Endometrium (tissue), 2 donors: ENCODE measurements at regions not wholly inside any gene's neighbourhood (a gene's known extent, or its start where the extent isn't known, plus 50 kb on each side); places are given as distances from the start of the nearest gene placed in this dataset.
"Not testable (repeated sequence)": the region's sequence is repeated elsewhere in the genome, so short reads cannot be mapped to it uniquely, and the experiment has no call there.

Experiments used
- FAIRE-seq: peaks from 2 replicates; lab custom pipeline; 2012; peaks lifted over from hg19 to GRCh38; lab: Jason Lieb, UNC
- donor health status: control.
- donor health status: control.

DNA sequence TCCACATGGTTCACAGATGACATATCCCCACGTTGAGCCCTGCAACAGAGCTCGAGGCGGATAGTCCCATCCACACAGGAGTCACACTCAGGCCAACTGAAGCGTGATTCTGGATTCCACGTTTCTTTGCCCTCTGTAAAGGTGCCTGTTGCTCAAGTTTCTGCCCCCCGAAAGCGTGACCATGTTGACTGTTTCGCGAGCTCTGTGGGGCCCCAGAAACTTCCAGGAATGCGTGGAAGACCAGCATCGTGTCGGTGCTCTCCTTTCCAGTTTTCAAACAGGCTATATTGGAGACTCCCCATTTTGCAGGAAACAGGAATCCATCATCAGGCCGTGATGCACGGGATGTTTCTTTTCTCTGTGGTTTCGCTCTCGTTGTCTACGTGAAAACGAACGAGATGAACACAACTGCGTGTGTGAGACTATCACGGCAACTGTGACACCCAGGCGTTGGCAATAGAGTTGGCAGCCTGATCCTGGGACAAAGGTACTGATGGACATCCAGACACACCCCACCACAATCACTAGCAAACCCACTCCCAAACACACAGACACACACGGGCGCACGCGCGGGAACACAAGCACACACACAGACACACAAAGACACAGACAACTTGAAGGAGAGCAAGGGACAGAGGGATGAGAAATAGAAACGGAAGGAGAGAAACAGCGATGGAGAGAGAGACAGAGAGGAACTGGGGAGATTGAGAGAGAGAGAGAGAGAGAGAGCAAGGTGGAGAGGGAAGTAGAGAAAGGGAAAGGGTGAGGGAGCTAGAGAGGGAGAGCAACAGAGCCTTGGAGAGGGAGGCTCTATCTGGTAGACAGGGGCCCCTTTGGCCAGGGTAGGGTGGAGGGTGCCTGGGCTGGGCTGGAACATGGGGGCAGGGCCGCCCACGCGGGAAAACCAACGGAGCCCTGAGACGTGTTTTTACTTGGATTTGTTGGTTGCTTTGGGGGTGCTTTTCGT, 1609.3 kb downstream of the SPATA31A7 start:
- not testable (repeated sequence) for FAIRE-seq

DNA sequence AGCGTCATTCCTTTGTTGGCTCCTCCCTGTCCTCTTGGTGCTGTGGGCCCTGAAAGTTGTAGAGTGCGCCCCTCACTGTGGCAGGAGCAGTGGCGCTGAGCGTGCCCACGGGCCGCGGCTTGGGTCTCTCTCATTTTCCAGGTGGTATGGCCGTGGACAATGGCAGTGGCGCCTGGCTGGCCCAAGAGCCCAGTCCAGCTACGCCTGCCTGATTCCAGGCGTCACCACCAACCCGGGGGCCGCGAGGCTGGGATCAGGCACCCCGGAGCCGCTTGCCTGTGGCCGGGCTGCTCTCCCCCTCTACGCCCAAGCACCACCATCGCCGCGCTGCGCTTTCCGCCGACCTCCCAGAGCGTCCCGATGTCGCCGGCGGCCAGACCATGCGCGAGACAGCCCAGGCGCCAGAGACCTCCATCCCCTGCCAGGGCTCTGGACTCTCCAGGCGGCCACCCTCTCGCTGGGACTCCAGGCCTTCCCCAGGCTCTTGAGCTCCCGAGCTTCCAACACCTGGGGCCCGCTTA, 1610.1 kb downstream of the SPATA31A7 start:
- FAIRE-seq: not testable (repeated sequence)

DNA sequence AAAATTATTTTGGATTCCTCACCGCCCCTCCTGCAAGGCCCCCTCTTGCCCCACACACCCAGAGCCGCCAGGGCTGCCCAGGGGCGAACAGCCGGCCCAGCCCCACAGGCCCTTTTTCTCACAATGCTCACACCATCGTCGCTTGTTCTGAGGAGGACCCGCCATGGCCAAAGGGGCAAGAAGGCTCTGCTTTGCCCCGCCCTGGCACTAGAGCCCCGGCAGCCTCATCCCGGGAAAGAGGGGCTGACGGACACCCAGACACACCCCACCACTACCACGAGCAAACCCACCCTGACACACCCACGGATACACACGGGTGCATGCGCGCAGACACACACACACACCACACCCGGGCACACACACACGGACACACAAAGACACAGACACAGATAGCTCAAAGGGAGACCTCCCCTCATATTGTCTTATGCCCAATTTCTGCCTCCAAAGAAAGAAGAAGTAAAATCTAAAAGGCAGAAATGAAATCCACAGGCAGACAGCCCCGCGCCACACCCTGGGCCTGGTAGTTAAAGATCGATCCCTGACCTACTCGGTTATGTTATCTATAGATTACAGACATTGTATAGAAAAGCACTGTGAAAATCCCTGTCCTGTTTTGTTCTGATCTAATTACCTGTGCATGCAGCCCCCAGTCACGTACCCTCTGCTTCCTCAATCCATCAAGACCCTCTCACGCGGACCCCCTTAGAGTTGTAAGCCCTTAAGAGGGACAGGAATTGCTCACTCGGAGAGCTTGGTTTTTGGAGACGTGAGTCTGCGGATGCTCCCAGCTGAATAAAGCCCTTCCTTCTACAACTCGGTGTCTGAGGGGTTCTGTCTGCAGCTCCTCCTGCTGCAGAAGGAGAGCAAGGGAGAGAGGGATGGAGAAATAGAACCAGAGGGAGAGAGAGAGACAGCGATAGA, 1610.9 kb downstream of the SPATA31A7 start:
- FAIRE-seq: not testable (repeated sequence)

DNA sequence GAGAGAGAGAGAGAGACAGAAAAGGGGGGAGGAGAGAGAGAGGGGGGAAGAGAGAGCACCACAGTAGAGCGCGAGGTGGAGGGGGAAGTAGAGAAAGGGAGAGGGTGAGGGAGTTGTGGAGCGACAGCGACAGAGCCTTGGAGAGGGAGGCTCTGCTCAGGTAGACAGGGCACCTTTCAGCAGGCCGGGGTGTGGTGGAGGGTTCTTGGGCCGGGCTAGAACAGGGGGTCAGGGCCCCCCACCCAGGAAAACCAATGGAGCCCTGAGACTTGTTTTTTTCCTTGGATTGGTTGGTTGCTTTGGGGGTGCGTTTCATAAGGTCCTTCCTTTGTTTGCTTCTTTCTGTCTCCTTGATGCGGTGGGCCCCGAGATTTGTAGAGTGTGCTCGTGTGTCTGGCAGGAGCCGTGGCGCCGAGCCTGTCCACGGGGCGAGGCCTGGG, 1611.6 kb downstream of the SPATA31A7 start:
- not testable (repeated sequence) for FAIRE-seq

GRCh38 chr9:62801961-62802718, 1612.3 kb downstream of the SPATA31A7 start:
- not testable (repeated sequence) for FAIRE-seq

DNA sequence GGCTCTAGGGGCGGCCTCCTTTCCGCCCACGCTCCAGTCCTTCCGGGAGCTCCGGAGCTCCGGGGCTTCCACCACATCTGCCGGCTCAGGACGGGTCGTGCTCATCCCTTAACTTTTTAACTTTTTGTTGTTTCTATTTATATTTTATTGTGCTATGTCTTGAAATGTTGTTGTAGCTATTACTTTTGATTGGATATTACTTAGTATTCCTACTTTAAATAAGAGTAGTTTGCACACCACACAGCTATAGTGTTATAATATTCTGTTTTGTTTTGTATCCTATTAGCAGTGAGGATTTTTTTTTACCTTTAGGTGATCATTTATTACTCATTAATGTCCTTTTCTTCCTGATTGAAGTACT, 1612.9 kb downstream of the SPATA31A7 start:
- not testable (repeated sequence) for FAIRE-seq

GRCh38 chr9:62803099-62803498, 1613.3 kb downstream of the SPATA31A7 start:
- FAIRE-seq: not testable (repeated sequence)

GRCh38 chr9:62804314-62804713, 1614.5 kb downstream of the SPATA31A7 start:
- not testable (repeated sequence) for FAIRE-seq

GRCh38 chr9:62807424-62807823, 1617.6 kb downstream of the SPATA31A7 start:
- not testable (repeated sequence) for FAIRE-seq

DNA sequence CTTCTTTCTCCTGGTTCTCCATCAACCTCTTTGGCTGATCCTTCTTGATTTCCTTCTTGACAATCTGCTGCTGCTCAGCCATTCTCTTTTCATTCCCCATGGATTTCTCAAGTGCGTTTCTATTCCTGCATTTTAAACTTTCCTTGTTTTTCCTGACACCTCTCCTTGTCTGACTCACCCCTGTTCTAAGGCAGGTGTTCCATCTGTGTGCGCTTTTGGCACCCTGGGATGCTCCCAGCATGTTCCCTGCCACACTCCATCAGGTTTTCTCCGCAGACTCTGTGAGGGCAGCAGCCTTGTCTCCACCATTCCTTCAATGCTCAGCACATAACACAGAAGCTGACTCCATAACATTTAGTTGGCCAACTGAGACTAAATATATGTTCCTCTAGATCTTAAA, 1618.2 kb downstream of the SPATA31A7 start:
- FAIRE-seq: not testable (repeated sequence)

- FAIRE-seq: not testable (repeated sequence)
Measured at GRCh38 chr9:62810318-62810717, 1620.5 kb downstream of the SPATA31A7 start.

GRCh38 chr9:62810811-62811315, 1621.0 kb downstream of the SPATA31A7 start:
- not testable (repeated sequence) for FAIRE-seq

- FAIRE-seq: not testable (repeated sequence)
Measured at GRCh38 chr9:62815436-62815835, 1625.6 kb downstream of the SPATA31A7 start.

DNA sequence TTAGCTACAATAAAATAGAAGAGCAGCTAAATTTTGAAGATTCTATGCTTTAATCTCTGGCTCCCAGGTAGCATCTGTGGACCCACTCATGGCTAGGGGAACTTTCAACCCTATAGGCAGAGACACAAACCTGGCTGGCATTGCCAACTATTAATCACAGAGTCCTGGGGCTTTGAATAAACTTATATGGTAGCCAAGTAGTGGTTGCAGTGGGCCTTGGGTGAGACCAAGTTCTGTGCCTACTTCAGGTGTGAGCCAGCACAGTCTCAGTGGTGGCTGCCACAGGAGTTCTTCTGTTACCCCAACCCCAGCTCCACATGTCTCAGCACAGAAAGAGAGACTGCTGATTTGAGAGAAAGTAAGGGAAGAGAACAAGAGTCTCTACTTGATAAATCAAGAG, 1626.5 kb downstream of the SPATA31A7 start:
- not testable (repeated sequence) for FAIRE-seq

DNA sequence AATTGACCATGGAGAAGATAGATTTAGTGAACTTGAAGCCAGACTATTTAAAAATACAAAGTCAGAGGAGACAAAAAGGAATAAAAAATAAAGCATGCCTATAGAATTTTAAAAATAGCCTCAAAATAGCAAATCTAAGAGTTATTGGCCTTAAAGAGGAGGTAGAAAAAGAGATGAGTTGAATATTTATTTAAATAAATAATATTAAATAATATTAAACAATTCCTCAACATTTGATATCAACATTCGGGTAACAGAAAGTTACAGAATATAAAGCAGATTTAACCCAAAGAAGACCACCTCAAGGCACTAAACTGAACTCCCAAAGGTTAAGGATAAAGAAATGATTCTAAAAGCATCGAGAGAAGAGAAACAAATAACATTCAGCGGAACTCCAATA, 1627.4 kb downstream of the SPATA31A7 start:
- not testable (repeated sequence) for FAIRE-seq

- FAIRE-seq: not testable (repeated sequence)
Measured at GRCh38 chr9:62822185-62822584, 1632.3 kb downstream of the SPATA31A7 start.

GRCh38 chr9:62827957-62828907, 1638.4 kb downstream of the SPATA31A7 start:
- FAIRE-seq: not testable (repeated sequence)

- FAIRE-seq: peak; percentile 29
Measured at GRCh38 chr9:62830829-62831459, 1641.1 kb downstream of the SPATA31A7 start.
